ENCODE measurements at regions not wholly inside any gene's neighbourhood (a gene's known extent, or its start where the extent isn't known, plus 50 kb on each side); places are given as distances from the start of the nearest gene placed in this dataset.

DNA sequence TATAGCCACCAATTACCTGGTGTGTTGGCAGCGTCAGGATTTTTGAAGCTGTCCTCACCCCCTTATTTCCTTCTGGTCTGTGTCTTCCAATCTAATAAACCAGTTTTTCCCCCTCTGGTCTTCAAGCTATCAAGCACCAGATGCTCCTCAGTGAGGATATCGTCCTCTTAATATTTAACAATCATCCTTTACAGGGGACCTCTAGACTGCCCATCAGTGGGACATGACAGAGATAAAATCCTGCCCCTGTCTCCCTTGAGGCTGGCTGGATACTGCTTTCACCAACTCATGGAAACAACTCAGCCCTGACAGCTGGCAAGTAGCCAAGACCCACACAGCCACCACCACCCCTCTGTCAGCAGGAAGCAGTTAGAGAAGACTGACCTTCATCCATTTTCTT, 421.0 kb upstream of the API5 start:
- TF ChIP-seq EZH2 (IDR thresholded peaks at IDR 0.05; ENCODE audit: low read length, missing control alignments) (no peak), CTCF (conservative IDR thresholded peaks at IDR 0.05 in 1 of 2, IDR thresholded peaks at IDR 0.05 in 1 of 2; ENCODE audit: low read depth in 1 of 2, low read length in 2 of 2) (no peak)
- Histone ChIP-seq H3K9me3 (ENCODE audit: control insufficient read depth, insufficient read depth, low read depth, low read length) (no peaks in the 10 kb centered on the region), H3K27ac (ENCODE audit: insufficient read depth, low read length) (no peak overlapping the region), H3K4me3 (replicated peaks in 1 of 4; ENCODE audit: control extremely low read depth in 1 of 4, insufficient read depth in 1 of 4, low read depth in 3 of 4, low read length in 4 of 4) (no peak overlapping the region), H3K27me3 (ENCODE audit: control insufficient read depth, insufficient read depth, low read length) (no peaks in the 10 kb centered on the region), H4K20me1 (ENCODE audit: control insufficient read depth, extremely low read depth, insufficient read depth, low read length) (no peaks in the 10 kb centered on the region), H3K4me1 (ENCODE audit: control insufficient read depth, extremely low read depth, insufficient read depth, low read length) (no peaks in the 10 kb centered on the region), H2AFZ (ENCODE audit: low read length) (no peak overlapping the region), H3K4me2 (ENCODE audit: extremely low read depth, insufficient read depth, low read length) (no peak overlapping the region), H3K79me2 (ENCODE audit: control insufficient read depth, insufficient read depth, low read length) (no peaks in the 10 kb centered on the region), H3K36me3 (ENCODE audit: control insufficient read depth, insufficient read depth, low read length) (no peaks in the 10 kb centered on the region), H3K9ac (ENCODE audit: insufficient read depth, low read length) (no peak overlapping the region)
- no peak for DNase-seq (ENCODE audit: low read depth in 2 of 2)

GRCh38 chr11:42901084-42901483, 410.7 kb upstream of the API5 start:
- Histone ChIP-seq H3K27me3 (ENCODE audit: control insufficient read depth, insufficient read depth, low read length) (no peaks in the 10 kb centered on the region), H3K4me1 (ENCODE audit: control insufficient read depth, extremely low read depth, insufficient read depth, low read length) (no peaks in the 10 kb centered on the region), H3K36me3 (ENCODE audit: control insufficient read depth, insufficient read depth, low read length) (no peaks in the 10 kb centered on the region), H3K79me2 (ENCODE audit: control insufficient read depth, insufficient read depth, low read length) (no peaks in the 10 kb centered on the region), H3K4me2 (ENCODE audit: extremely low read depth, insufficient read depth, low read length) (no peak overlapping the region), H3K4me3 (replicated peaks in 1 of 4; ENCODE audit: control extremely low read depth in 1 of 4, insufficient read depth in 1 of 4, low read depth in 3 of 4, low read length in 4 of 4) (no peak overlapping the region), H3K9me3 (ENCODE audit: control insufficient read depth, insufficient read depth, low read depth, low read length) (no peaks in the 10 kb centered on the region), H3K9ac (ENCODE audit: insufficient read depth, low read length) (no peak overlapping the region), H2AFZ (ENCODE audit: low read length) (no peak overlapping the region), H3K27ac (ENCODE audit: insufficient read depth, low read length) (no peak overlapping the region), H4K20me1 (ENCODE audit: control insufficient read depth, extremely low read depth, insufficient read depth, low read length) (no peaks in the 10 kb centered on the region)
- TF ChIP-seq EZH2 (IDR thresholded peaks at IDR 0.05; ENCODE audit: low read length, missing control alignments): no peak
- TF ChIP-seq CTCF (conservative IDR thresholded peaks at IDR 0.05 in 1 of 2, IDR thresholded peaks at IDR 0.05 in 1 of 2; ENCODE audit: low read depth in 1 of 2, low read length in 2 of 2): no peak
- DNase-seq (ENCODE audit: low read depth in 2 of 2): no peak

DNA sequence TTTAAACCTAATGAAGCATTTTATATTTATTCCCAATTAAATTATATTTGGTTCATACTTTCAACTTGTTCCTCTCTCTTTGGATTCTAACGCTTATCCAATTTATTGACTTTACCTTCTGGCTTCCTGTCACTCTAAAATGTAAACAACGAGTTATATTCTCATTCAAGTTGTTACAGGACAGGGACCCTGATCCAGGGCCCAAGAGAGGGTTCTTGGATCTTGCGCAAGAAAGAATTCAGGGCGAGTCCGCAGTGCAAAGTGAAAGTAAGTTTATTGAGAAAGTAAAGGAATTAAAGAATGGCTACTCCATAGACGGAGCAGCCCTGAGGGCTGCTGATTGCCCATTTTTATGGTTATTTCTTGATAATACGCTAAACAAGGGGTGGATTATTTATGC, 405.6 kb upstream of the API5 start:
- no peaks in the 10 kb centered on the region for H3K36me3 ChIP-seq (ENCODE audit: control insufficient read depth, insufficient read depth, low read length)

More for the DNA sequence above, 405.6 kb upstream of the API5 start:
- H3K9me3 ChIP-seq (ENCODE audit: control insufficient read depth, insufficient read depth, low read depth, low read length): no peaks in the 10 kb centered on the region
- no peak overlapping the region for H3K4me2 ChIP-seq (ENCODE audit: extremely low read depth, insufficient read depth, low read length)
- no peaks in the 10 kb centered on the region for H4K20me1 ChIP-seq (ENCODE audit: control insufficient read depth, extremely low read depth, insufficient read depth, low read length)
- H2AFZ ChIP-seq (ENCODE audit: low read length): no peak overlapping the region
- H3K4me1 ChIP-seq (ENCODE audit: control insufficient read depth, extremely low read depth, insufficient read depth, low read length): no peaks in the 10 kb centered on the region
- no peak for TF ChIP-seq EZH2 (IDR thresholded peaks at IDR 0.05; ENCODE audit: low read length, missing control alignments)
- TF ChIP-seq CTCF (conservative IDR thresholded peaks at IDR 0.05 in 1 of 2, IDR thresholded peaks at IDR 0.05 in 1 of 2; ENCODE audit: low read depth in 1 of 2, low read length in 2 of 2): no peak
- H3K79me2 ChIP-seq (ENCODE audit: control insufficient read depth, insufficient read depth, low read length): no peaks in the 10 kb centered on the region
- H3K9ac ChIP-seq (ENCODE audit: insufficient read depth, low read length): no peak overlapping the region
- H3K27me3 ChIP-seq (ENCODE audit: control insufficient read depth, insufficient read depth, low read length): no peaks in the 10 kb centered on the region
- DNase-seq (ENCODE audit: low read depth in 2 of 2): no peak
- no peak overlapping the region for H3K4me3 ChIP-seq (replicated peaks in 1 of 4; ENCODE audit: control extremely low read depth in 1 of 4, insufficient read depth in 1 of 4, low read depth in 3 of 4, low read length in 4 of 4)
- H3K27ac ChIP-seq (ENCODE audit: insufficient read depth, low read length): no peak overlapping the region
